Panc1 (cell line): ENCODE measurements at regions not wholly inside any gene's neighbourhood (a gene's known extent, or its start where the extent isn't known, plus 50 kb on each side); places are given as distances from the start of the nearest gene placed in this dataset.

Source experiments
- ATAC-seq: fragments of 200-7000 bp; cut with Tn5 transposase; 2 replicates; pipeline ENCODE4 v1.9.1; 2020; ENCODE audit warnings: mild to moderate bottlenecking, moderate library complexity
- BruUV-seq: library from RNA; stranded (reverse); fragments of 400-500 nt; replicated peaks from 2 replicates; lab custom pipeline; 2021; lab: Mats Ljungman, UMichigan
- CTCF ChIA-PET: fragments of 300-600 bp; sonication (Branson Sonifier 250); formaldehyde crosslinking; loops from one replicate; lab custom pipeline; 2022; ENCODE audit warnings: antibody characterized with exemption; lab: Charles Lee
- POLR2A ChIA-PET: fragments of 300-600 bp; sonication (Branson Sonifier 250); formaldehyde crosslinking; loops from one replicate; lab custom pipeline; 2022; ENCODE audit warnings: antibody characterized with exemption; lab: Charles Lee
- DNase-seq: peaks from one replicate; pipeline ENCODE4 v3.0.0-alpha.2; 2010; ENCODE audit warnings: low read depth, low spot score
- H3K27ac ChIP-seq: 2 replicates; pipeline ENCODE4 v1.5.1; 2011; ENCODE audit warnings: mild to moderate bottlenecking, low read length, inconsistent platforms
- H3K27me3 ChIP-seq: fragments of 200-500 bp; sonication (Bioruptor generic); 2 replicates; pipeline ENCODE4 v1.6.0; 2014; ENCODE audit warnings: low read length, inconsistent platforms; ENCODE audit not compliant: control insufficient read depth, insufficient read depth
- H3K36me3 ChIP-seq: fragments of 200-500 bp; sonication (Bioruptor generic); 2 replicates; pipeline ENCODE4 v1.5.1; 2014; ENCODE audit warnings: inconsistent platforms, mild to moderate bottlenecking, low read length, moderate library complexity; ENCODE audit not compliant: control insufficient read depth, insufficient read depth
- H3K4me1 ChIP-seq: 2 replicates; pipeline ENCODE4 v1.5.1; 2011; ENCODE audit warnings: inconsistent platforms, mild to moderate bottlenecking, low read length, moderate library complexity; ENCODE audit not compliant: control insufficient read depth, insufficient read depth
- H3K4me3 ChIP-seq, 2 experiments: 2 replicates each; pipeline ENCODE4 v1.5.1; 2011 to 2012; ENCODE audit warnings: low read depth in 2 of 2, low read length in 2 of 2, mild to moderate bottlenecking in 2 of 2, inconsistent platforms in 1 of 2, moderate library complexity in 1 of 2
- H3K9me3 ChIP-seq: fragments of 200-500 bp; sonication (Bioruptor generic); 2 replicates; pipeline ENCODE4 v1.5.1; 2014; ENCODE audit warnings: low read depth, mild to moderate bottlenecking, inconsistent platforms, low read length, moderate library complexity; ENCODE audit not compliant: control insufficient read depth, insufficient read depth
- CTCF ChIP-seq: fragments of 450-650 bp; IDR thresholded peaks from 2 replicates; pipeline ENCODE4 v1.5.1; 2017; ENCODE audit warnings: mild to moderate bottlenecking
- POLR2AphosphoS5 ChIP-seq: IDR thresholded peaks from 2 replicates; pipeline ENCODE4 v1.6.1; 2012; ENCODE audit warnings: mild to moderate bottlenecking, low read depth, low read length, moderate library complexity
- REST ChIP-seq, 2 experiments: IDR thresholded peaks; 2 replicates each; pipeline ENCODE4 v1.6.1; 2011 to 2012; ENCODE audit warnings: low read depth in 2 of 2, control low read depth in 1 of 2, low read length in 1 of 2, mild to moderate bottlenecking in 1 of 2, moderate library complexity in 1 of 2; ENCODE audit not compliant: insufficient read depth in 1 of 2
- SIN3A ChIP-seq: IDR thresholded peaks from 2 replicates; pipeline ENCODE4 v1.6.1; 2012; ENCODE audit warnings: low read depth, mild to moderate bottlenecking, low read length, moderate library complexity, borderline replicate concordance; ENCODE audit not compliant: insufficient read depth
- TCF7L2 ChIP-seq: IDR thresholded peaks from 2 replicates; pipeline ENCODE4 v1.6.1; 2011; ENCODE audit warnings: mild to moderate bottlenecking, low read depth, low read length, inconsistent platforms
- in situ Hi-C: cut with HindIII; loops from 2 replicates; pipeline ENCODE4 v1.10.0; 2016; ENCODE audit warnings: low sequenced_read_pairs, low pct_unique_long_range_greater_than_20kb
- intact Hi-C: fragments of 100-400 bp; cut with micrococcal nuclease; formaldehyde crosslinking; loops from one replicate; pipeline ENCODE4 v1.10.0; 2022; ENCODE audit not compliant: unreplicated experiment

GRCh38 chr5:29972597-29972996, 1220.9 kb upstream of the CDH6 start:
- ChIA-PET CTCF (no interaction called here), POLR2A (no interaction called here)
- TF ChIP-seq SIN3A = no peak
- no peak for TF ChIP-seq TCF7L2
- TF ChIP-seq POLR2AphosphoS5 = no peak
- TF ChIP-seq CTCF = no peak
- TF ChIP-seq REST (IDR thresholded peaks at IDR 0.05; ENCODE audit: insufficient read depth in 1 of 2, low read depth in 2 of 2, low read length in 1 of 2) = no peak
- no peak for DNase-seq
- Histone ChIP-seq H3K4me3 (no peak overlapping the region), H3K36me3 (no peaks in the 10 kb centered on the region), H3K27me3 (no peaks in the 10 kb centered on the region), H3K27ac (no peak overlapping the region), H3K9me3 (no peaks in the 10 kb centered on the region), H3K4me1 (no peaks in the 10 kb centered on the region)
- no peak for ATAC-seq
- BruUV-seq = no TSS peak
- in situ Hi-C loops = no loop called here
- intact Hi-C loops = no loop called here

- TF ChIP-seq REST (IDR thresholded peaks at IDR 0.05; ENCODE audit: insufficient read depth in 1 of 2, low read depth in 2 of 2, low read length in 1 of 2) = peak; percentile 17 to 83; a peak in 2 of 4 replicates
- no peak for TF ChIP-seq SIN3A
- TF ChIP-seq TCF7L2 = no peak
- no peak for TF ChIP-seq POLR2AphosphoS5
- TF ChIP-seq CTCF = no peak
- no peak for DNase-seq
- POLR2A ChIA-PET = no interaction called here
- in situ Hi-C loops (no loop called here), intact Hi-C loops (no loop called here)
- no peak for ATAC-seq
- CTCF ChIA-PET = no interaction called here
- no peaks in the 10 kb centered on the region for H3K9me3 ChIP-seq
- no peaks in the 10 kb centered on the region for H3K4me1 ChIP-seq
- no peaks in the 10 kb centered on the region for H3K27me3 ChIP-seq
- H3K4me3 ChIP-seq = no peak overlapping the region
- H3K36me3 ChIP-seq = no peaks in the 10 kb centered on the region
- no TSS peak for BruUV-seq
- H3K27ac ChIP-seq = no peak overlapping the region
Observed at GRCh38 chr5:29963956-29964355, 1229.5 kb upstream of the CDH6 start.
